22Rv1 (cell line): ENCODE measurements at regions not wholly inside any gene's neighbourhood (a gene's known extent, or its start where the extent isn't known, plus 50 kb on each side); places are given as distances from the start of the nearest gene placed in this dataset.

Experiments
- H3K27ac ChIP-seq: fragments of 450-650 bp; 2 replicates; pipeline ENCODE4 v1.5.1; 2017
- ZFX ChIP-seq: fragments of 450-650 bp; IDR thresholded peaks from 2 replicates; pipeline ENCODE4 v1.6.1; 2017; ENCODE audit warnings: antibody characterized with exemption, borderline replicate concordance
- TF ChIP-seq, protein P1 (sequence below): fragments of 450-650 bp; IDR thresholded peaks from 2 replicates; pipeline ENCODE4 v1.5.1; 2017; ENCODE audit warnings: mild to moderate bottlenecking

DNA sequence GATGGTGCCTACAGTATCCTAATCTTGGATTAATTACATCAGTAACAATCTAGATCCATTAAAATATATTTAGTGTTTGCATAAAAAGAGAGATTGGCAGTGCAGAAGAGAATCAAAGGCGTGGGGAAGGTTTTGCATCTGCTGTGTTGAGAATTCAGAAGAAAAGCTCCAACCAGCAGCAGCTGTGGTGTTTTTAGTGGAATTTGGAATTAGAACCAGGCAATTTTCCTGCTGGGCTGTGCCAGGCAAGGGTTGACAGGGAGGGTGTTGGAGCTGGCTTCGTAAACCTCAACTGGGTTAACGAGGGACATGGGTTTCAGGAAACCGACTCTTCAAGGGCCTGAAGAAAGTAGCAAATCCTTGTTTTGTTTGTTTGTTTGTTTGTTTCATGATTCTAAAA lies 107.8 kb upstream of the WSCD1 start:
- TF ChIP-seq, protein P1, sequence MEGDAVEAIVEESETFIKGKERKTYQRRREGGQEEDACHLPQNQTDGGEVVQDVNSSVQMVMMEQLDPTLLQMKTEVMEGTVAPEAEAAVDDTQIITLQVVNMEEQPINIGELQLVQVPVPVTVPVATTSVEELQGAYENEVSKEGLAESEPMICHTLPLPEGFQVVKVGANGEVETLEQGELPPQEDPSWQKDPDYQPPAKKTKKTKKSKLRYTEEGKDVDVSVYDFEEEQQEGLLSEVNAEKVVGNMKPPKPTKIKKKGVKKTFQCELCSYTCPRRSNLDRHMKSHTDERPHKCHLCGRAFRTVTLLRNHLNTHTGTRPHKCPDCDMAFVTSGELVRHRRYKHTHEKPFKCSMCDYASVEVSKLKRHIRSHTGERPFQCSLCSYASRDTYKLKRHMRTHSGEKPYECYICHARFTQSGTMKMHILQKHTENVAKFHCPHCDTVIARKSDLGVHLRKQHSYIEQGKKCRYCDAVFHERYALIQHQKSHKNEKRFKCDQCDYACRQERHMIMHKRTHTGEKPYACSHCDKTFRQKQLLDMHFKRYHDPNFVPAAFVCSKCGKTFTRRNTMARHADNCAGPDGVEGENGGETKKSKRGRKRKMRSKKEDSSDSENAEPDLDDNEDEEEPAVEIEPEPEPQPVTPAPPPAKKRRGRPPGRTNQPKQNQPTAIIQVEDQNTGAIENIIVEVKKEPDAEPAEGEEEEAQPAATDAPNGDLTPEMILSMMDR, result no peak
- no peak for TF ChIP-seq ZFX
- H3K27ac ChIP-seq, result no peak overlapping the region

- no peak overlapping the region for H3K27ac ChIP-seq
- TF ChIP-seq, protein P1, result no peak
- no peak for TF ChIP-seq ZFX
Observed at GRCh38 chr17:5971969-5972368, 98.2 kb upstream of the WSCD1 start.

DNA sequence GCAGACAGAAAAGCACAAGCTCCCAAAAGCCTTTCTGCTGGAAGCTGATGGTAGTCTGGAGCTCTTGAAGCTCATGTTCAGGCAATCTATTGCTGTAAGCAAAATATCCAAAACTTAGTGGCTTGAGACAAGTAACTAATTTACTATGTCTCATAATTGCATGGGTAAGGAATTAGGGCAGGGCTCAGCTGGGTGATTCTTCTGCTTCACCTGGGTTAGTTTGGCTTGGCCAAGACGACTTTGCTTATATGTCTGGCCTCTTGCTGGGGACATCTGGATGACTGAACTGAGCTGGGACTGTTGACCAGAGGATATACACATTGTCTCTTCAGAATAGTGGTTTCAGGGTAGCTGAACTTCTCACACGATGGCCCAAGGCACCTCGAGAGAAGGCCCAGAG lies 96.8 kb upstream of the WSCD1 start:
- H3K27ac ChIP-seq, result no peak overlapping the region
- TF ChIP-seq, protein P1, result no peak
- no peak for TF ChIP-seq ZFX

DNA sequence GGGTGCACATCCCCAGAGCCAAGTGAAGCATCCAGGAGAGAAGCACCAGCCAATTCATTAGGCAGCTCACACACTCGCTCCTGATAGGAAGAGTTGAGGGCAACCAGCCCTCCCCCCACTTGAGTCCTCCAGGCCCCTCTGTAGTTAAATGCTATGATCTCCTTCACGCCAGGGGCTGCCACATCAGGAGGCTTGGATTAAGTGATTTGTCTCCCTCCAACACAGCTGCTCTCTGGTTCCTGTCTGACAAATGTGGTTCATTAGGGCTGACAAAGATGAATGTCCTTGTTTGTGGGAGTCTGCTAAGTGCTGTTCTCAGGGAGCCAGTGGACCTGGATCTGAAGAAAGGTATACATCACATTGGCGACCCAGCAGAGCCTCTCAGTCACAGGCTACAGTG lies 94.5 kb upstream of the WSCD1 start:
- no peak for TF ChIP-seq ZFX
- TF ChIP-seq, protein P1, result no peak
- no peak overlapping the region for H3K27ac ChIP-seq

DNA sequence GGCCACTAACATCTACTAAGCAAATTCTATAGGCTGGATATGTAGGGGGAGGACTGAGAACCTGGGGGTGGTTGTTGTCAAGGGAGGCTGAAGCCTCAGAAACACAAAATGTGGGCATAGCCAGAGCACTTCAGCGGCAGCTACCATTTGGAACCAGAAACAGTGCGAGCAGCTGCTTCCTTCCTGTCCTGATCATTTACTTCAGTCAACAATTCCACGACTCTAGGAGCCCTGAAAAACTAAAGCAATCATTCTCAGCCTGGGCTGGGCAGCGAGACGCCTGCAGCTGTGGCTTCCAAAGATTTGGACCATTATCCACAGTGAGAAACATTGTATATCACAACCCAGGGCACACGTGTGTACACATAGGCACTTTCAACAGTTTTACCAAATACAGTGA lies 93.9 kb upstream of the WSCD1 start:
- TF ChIP-seq, protein P1, result no peak
- no peak for TF ChIP-seq ZFX

DNA sequence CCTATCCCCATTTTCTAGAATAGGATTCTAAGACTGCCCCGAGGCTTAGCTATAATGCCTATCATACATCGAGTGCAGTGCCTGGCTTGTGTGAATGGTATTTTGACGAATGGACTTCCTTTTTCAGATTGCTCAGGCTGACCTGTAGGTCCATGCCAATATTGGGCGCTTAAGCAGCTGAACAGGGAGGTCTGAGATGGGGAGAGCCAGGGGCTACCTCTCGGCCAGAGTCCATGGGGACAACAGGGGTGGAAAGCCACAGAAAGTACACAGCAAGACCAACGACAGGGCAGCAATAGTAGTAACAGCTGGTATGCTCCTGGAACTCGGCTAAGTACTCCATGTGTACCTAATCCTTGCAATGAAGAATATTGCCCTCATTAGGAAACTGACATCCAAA lies 91.7 kb upstream of the WSCD1 start:
- TF ChIP-seq, protein P1, result no peak
- TF ChIP-seq ZFX, result no peak
- H3K27ac ChIP-seq, result no peak overlapping the region

More for the DNA sequence above, 93.9 kb upstream of the WSCD1 start:
- H3K27ac ChIP-seq, result no peak overlapping the region

- TF ChIP-seq, protein P1, result no peak
- TF ChIP-seq ZFX, result no peak
- no peak overlapping the region for H3K27ac ChIP-seq
Observed at GRCh38 chr17:5980941-5981340, 89.2 kb upstream of the WSCD1 start.
